Neutrophil (primary cell): ENCODE measurements at regions not wholly inside any gene's neighbourhood (a gene's known extent, or its start where the extent isn't known, plus 50 kb on each side); places are given as distances from the start of the nearest gene placed in this dataset.

Experiments
- H3K27ac ChIP-seq: fragments of 200-600 bp; sonication (generic); 2 replicates; pipeline ENCODE4 v1.5.1; 2016; ENCODE audit warnings: mild to moderate bottlenecking, moderate library complexity
- H3K27me3 ChIP-seq: fragments of 200-600 bp; sonication (generic); 2 replicates; pipeline ENCODE4 v1.6.0; 2016; ENCODE audit warnings: mild to moderate bottlenecking
- H3K36me3 ChIP-seq: fragments of 200-600 bp; sonication (generic); 2 replicates; pipeline ENCODE4 v1.5.1; 2017
- H3K4me1 ChIP-seq, 2 experiments: fragments of 200-600 bp in 1 of 2; sonication (generic) in 1 of 2; 1 replicate in 1 of 2; 2 replicates in 1 of 2; pipeline versions ENCODE4 v1.5.1 to v1.6.1; 2013 to 2016; ENCODE audit warnings: low read depth in 1 of 2, low read length in 1 of 2, mild to moderate bottlenecking in 1 of 2, moderate library complexity in 1 of 2; ENCODE audit not compliant: control insufficient read depth in 1 of 2, insufficient read depth in 1 of 2
- H3K4me3 ChIP-seq, 2 experiments: fragments of 200-600 bp in 1 of 2; sonication (generic) in 1 of 2; 1 replicate in 1 of 2; 2 replicates in 1 of 2; pipeline ENCODE4 v1.5.1; 2013 to 2016; ENCODE audit warnings: low read depth in 1 of 2, low read length in 1 of 2, mild to moderate bottlenecking in 1 of 2, moderate library complexity in 1 of 2
- H3K9me3 ChIP-seq: fragments of 200-600 bp; sonication (generic); 2 replicates; pipeline ENCODE4 v1.5.1; 2016
- TF ChIP-seq, protein P1 (sequence below): fragments of 200-600 bp; sonication (generic); IDR thresholded peaks from 2 replicates; pipeline ENCODE4 v1.5.1; 2016; ENCODE audit warnings: antibody characterized with exemption

DNA sequence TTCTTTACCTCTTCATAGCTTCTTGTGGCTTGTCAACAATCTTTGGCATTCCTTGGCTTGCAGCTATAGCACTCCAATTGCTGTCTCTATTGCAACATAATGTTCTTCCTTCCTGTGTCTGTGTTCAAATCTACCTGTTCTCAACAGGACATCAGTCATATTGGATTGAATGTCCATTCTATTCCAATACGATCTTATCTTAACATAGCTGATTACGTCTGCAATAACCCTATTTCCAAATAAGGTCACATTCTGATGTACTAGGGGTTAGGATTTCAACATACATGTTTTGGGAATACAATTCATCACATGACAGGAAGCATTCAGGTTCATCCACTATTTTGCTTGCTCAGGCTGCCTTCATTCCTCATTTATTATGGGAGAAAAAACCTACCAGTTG is 684.4 kb upstream of the CITED2 start:
- H3K27ac ChIP-seq, result no peak overlapping the region
- no peak overlapping the region for H3K4me3 ChIP-seq
- H3K27me3 ChIP-seq, result no peaks in the 10 kb centered on the region
- H3K9me3 ChIP-seq, result no peaks in the 10 kb centered on the region
- no peaks in the 10 kb centered on the region for H3K4me1 ChIP-seq
- no peaks in the 10 kb centered on the region for H3K36me3 ChIP-seq
- TF ChIP-seq, protein P1, sequence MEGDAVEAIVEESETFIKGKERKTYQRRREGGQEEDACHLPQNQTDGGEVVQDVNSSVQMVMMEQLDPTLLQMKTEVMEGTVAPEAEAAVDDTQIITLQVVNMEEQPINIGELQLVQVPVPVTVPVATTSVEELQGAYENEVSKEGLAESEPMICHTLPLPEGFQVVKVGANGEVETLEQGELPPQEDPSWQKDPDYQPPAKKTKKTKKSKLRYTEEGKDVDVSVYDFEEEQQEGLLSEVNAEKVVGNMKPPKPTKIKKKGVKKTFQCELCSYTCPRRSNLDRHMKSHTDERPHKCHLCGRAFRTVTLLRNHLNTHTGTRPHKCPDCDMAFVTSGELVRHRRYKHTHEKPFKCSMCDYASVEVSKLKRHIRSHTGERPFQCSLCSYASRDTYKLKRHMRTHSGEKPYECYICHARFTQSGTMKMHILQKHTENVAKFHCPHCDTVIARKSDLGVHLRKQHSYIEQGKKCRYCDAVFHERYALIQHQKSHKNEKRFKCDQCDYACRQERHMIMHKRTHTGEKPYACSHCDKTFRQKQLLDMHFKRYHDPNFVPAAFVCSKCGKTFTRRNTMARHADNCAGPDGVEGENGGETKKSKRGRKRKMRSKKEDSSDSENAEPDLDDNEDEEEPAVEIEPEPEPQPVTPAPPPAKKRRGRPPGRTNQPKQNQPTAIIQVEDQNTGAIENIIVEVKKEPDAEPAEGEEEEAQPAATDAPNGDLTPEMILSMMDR, result no peak

DNA sequence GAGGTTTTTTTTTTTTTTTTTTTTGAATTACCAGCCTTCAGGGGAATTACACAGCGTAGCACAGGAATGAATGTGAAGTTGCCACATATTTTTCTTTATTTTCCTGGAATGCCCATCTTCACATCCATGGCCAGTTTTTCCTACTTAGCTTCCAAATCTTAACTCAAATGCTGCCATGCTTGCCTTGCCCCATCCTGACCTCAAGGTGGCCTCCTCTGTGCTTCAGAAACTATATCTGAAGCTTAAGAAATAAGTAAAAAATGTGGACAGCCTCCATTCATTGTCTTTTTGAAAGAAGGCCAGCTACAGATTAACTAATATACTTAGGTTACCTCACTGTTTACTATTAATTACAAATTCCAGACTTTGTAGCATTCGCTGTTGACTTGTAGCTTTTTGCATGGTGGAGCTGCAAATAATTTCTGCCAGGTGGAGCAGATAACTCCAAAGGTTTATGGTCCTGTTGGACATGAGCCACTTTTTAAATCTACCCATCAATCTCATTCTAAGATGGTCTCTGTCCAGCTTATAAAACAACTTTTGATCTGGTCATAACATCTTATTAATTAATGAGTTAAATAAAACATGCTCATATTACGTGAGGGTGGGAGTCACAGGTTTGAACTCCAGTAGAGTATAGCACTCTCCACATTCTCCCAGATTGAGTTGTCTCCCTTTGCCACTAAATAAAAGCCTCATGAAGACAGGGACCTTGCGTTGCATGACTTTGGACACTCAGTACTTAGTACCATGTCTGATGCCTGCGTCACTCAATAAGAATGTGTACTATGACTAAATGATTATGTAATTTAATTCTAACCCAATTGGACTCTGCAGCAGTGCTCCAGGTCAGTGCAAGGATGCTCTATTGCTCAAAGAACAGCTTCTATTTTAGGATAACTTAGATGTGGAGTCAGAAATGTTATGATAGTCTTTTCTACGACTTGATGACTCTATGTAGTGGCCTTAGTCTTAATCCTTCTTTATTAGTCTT is 678.6 kb upstream of the CITED2 start:
- Histone ChIP-seq H3K4me3 (no peak overlapping the region), H3K9me3 (no peaks in the 10 kb centered on the region), H3K27me3 (no peaks in the 10 kb centered on the region), H3K36me3 (no peaks in the 10 kb centered on the region), H3K27ac (no peak overlapping the region), H3K4me1 (peaks cover 0 to 7% of the 10 kb centered on the region in 2 experiments)
- TF ChIP-seq, protein P1, result no peak

DNA sequence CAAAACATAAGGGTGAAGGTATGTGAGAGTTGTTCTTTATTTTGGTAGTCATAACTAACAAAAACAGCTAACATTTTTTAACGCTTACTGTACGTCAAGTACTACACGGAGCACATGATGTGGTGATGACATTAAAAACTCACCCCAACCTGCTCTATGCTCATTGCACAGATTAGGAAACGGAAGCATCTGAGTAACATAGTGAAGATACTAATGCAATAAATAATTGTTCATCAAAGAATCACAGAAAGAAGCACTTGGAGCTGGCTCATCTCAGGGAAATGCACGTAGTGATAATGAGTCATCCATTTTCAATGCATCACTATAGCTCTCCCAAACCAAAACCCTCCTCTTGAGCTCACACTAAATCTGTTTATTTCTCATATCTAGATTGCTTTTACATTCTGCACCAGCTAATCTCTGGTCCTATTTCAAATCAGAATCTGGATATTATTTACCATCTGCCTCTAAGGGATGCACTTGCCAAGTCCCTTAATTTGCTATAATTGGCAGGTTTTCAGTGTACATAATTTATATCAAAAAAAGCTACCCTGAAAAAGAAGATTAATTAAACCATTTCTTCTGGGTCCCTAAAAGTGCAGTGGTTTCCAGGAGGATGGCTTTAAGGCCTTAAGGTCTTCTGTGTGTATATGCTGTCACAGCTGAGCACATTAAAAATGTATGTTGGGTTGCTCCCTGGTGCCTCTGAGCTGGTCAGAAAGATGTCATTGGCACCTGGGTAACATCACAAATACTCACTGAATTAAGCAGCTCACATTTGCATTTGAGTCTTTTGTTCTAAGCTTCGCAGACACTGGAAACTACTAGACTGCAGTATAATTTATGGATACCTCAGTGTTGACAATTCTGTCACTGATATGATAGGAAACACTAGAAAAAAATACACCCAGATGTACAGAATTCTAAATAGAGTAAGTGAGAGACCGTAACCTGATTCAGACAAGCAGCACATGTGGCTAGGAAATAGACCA is 677.4 kb upstream of the CITED2 start:
- Histone ChIP-seq H3K4me1 (peaks cover 3 to 7% of the 10 kb centered on the region in 2 experiments), H3K27me3 (no peaks in the 10 kb centered on the region), H3K4me3 (no peak overlapping the region), H3K36me3 (no peaks in the 10 kb centered on the region), H3K27ac (no peak overlapping the region), H3K9me3 (no peaks in the 10 kb centered on the region)
- TF ChIP-seq, protein P1, result no peak

DNA sequence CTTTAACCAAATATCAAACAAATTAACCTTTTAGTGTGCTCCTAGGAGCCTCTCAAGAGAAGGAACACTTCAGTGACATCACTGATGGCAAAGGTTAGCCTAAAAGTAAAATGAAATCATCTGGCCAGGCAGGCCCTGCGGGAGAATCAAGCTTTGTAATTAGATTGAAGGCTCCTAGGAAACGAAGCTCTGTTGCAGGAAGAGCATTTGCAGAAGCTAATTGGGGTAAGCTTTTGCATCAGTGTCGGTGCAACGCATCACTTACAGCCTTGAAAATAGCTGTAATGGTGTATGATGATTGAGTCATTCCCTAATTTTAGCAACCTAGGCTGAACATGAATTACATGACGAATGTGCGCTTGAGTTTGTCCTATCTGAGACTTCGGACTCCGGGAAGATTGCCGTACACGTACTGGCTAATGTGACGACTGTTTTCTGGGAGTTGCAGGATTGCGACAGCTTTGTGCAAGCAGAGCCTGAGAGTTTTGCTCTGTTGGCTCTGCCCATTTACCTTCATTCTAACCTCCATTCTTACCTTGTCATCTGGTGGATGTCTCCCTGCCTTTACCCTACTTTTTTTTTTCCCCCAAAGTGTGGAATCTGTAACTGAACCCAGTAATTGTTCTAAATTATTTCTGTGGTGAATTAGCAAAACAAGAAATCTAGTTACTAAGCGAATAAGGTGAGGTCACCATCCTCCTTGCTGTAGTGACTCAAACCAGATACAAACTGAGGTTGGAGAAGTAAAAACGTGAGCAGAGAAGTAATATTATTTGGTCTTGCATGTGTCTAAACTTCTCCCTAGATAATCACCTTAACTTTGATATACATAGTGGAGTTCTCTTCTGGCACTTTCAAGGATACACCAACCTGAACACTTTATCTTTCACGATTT is 675.9 kb upstream of the CITED2 start:
- Histone ChIP-seq H3K9me3 (no peaks in the 10 kb centered on the region), H3K4me3 (no peak overlapping the region), H3K27ac (no peak overlapping the region), H3K27me3 (no peaks in the 10 kb centered on the region), H3K4me1 (peaks cover 18 to 21% of the 10 kb centered on the region in 2 experiments), H3K36me3 (no peaks in the 10 kb centered on the region)
- TF ChIP-seq, protein P1, result no peak

DNA sequence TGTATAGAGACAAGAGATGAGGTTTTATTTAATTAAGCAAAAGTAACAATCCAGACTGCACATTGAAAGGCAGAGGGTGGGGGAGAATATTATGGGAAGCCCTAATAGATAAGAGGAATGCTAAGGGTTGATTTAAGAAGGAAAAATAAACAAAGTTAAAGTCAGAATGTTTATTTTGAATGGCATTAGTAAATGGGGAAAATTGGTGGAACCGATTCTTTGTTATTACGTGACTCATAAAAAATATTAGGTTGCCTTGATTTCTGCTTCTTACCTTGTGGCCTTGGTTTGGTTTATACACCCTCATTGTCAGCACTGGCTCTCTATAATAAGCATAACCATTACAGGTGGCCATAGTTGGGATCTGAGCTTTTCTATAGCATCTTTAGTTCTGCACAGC is 674.8 kb upstream of the CITED2 start:
- H3K27ac ChIP-seq, result no peak overlapping the region
- TF ChIP-seq, protein P1, result no peak

More for the DNA sequence above, 674.8 kb upstream of the CITED2 start:
- H3K9me3 ChIP-seq, result no peaks in the 10 kb centered on the region
- H3K36me3 ChIP-seq, result no peaks in the 10 kb centered on the region
- H3K27me3 ChIP-seq, result no peaks in the 10 kb centered on the region
- H3K4me3 ChIP-seq, result no peak overlapping the region
- H3K4me1 ChIP-seq, result peaks cover 20 to 24% of the 10 kb centered on the region in 2 experiments
